Stimulated activated CD4-positive, alpha-beta T cell treated with anti-CD3 and anti-CD28 coated beads, Interleukin-4, amount 100 ng/mL, for 48 hours (primary cell): ENCODE measurements at regions not wholly inside any gene's neighbourhood (a gene's known extent, or its start where the extent isn't known, plus 50 kb on each side); places are given as distances from the start of the nearest gene placed in this dataset.
"Not testable (repeated sequence)": the region's sequence is repeated elsewhere in the genome, so short reads cannot be mapped to it uniquely, and the experiment has no call there.

Experiments used
- DNase-seq, 2 donors: peaks; one replicate each; pipeline ENCODE4 v3.0.0-alpha.2; 2020; ENCODE audit warnings: low read depth in 2 of 2

- DNase-seq, result no peak
These were observed 90.9 kb upstream of the MDM1 start for GRCh38 chr12:68422956-68423574.

DNA sequence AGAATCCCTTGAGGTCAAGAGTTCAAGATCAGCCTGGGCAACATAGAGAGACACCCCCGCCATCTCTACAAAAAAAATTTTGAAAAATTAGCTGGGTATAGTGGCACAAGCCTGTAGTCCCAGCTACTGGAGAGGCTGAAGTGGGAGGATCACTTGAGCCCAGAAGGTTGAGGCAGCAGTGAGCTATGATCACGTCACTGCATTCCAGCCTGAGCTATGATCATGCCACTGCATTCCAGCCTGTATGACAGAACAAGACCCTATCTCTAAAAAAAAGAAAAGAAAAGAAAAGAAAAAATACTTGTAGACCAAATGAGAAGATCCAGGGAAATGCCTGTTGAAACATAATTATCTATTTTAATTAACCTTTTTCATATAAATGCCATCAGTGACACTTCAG lies 93.8 kb upstream of the MDM1 start:
- no peak for DNase-seq

DNA sequence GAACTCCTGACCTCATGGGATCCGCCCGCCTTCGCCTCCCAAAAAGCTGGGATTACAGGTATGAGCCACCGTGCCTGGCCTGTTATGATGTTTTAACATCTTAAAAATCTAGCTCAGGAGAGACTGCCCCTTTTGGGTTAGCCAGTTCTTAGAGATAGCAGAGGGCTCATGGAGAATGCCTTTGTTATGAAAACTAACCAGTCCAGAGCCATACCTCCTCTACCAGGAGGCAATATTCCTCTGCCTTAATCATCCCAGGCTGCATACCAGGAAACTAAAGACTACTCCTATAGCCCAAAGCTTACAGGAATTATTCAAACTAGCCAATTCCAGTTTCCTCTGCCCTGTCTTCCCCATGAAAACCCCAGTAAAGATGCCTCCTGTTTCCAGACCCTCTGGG lies 96.0 kb upstream of the MDM1 start:
- no peak for DNase-seq

- DNase-seq, result no peak
These were observed 96.8 kb upstream of the MDM1 start for GRCh38 chr12:68428724-68429501.

DNA sequence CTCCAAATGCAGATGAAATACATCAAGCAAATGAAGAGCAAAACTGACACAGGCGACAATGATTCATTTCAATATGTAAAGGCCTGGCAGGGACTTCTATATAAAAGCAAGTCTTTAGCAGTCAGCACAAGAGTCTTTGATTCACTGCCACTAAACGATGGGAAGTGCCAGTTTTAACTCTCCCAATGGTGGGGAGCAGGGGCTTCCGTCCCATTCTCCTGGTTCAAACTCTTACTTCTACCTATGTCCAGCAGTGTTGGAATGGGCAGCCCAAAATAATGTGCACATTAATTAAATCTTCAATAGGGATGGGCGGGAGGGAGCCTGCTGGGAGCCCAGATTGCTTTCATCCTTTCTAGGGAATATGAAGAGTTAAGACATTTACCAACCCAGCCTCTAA lies 97.5 kb upstream of the MDM1 start:
- no peak for DNase-seq

DNA sequence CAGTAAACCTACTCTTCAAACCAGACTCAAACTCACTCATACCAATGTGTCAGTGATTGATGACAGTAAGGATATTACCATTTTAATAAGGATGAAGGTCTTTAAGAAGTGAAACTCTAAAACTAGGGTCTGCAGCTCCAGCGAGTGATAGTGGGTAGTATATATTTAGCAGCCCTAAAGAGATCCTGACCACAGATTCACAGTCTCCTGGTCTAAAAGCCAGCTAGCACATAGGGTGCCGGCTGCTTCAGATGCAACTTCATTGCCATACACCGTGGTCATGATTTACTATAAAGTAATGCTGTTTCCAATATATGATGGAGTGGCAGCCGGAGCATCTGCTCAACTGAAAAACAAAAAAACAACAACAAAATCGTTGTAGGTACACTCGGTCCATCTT lies 99.6 kb upstream of the MDM1 start:
- no peak for DNase-seq

GRCh38 chr12:68432622-68433021 lies 100.5 kb upstream of the MDM1 start:
- no peak for DNase-seq

GRCh38 chr12:68434391-68435298 lies 102.5 kb upstream of the MDM1 start:
- DNase-seq, result no peak

DNA sequence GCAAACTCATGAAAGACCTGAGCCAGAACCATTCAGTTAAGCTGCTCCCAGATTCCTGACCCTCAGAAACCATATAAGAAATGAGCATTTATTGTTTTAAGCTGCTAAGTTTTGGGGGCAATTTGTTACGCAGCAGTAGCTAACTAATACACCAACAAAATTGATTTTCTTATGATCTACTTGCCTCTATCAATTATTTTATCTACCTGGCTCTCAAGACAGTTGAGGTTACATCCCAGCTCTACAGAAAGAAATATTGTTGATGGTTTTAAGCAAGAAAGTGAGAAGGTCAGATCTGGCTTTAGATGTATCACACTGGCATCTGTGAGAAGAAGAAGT lies 103.1 kb upstream of the MDM1 start:
- no peak for DNase-seq

- DNase-seq, result no peak
These were observed 103.7 kb upstream of the MDM1 start for GRCh38 chr12:68435816-68436215.

GRCh38 chr12:68438601-68439000 lies 106.4 kb upstream of the MDM1 start:
- no peak for DNase-seq

DNA sequence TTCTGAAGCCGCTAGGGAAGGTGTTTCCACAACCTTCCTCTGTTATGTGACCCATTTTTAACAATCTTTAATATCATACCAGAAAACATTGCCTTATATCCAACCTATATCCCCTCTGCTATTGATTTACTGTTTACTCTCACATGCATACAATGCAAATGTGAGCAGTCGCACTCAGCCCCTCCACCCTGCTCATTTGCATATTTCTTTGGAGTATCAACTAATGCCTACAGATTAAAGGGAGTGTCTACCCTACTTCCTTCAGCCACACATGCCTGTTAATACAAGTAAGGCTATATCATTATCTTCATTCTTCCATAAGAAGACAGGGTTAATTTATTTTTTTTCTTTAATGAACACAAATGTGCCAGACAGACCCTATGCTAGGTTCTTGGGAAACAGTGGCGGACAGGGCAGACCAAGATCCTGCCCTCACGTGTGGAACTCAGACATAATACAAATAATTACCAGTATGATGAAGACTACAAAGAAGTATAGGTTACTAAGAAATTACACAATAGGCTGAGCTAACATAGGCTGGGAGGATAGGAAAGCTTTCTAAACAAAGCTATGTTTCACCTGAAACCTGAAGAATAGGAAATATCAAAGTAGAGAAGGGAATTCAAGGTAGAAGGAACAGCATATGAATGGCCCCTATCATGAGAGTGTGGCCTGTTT lies 107.3 kb upstream of the MDM1 start:
- no peak for DNase-seq

- no peak for DNase-seq
These were observed 108.0 kb upstream of the MDM1 start for GRCh38 chr12:68440068-68440581.

GRCh38 chr12:68441167-68441566 lies 109.0 kb upstream of the MDM1 start:
- no peak for DNase-seq

DNA sequence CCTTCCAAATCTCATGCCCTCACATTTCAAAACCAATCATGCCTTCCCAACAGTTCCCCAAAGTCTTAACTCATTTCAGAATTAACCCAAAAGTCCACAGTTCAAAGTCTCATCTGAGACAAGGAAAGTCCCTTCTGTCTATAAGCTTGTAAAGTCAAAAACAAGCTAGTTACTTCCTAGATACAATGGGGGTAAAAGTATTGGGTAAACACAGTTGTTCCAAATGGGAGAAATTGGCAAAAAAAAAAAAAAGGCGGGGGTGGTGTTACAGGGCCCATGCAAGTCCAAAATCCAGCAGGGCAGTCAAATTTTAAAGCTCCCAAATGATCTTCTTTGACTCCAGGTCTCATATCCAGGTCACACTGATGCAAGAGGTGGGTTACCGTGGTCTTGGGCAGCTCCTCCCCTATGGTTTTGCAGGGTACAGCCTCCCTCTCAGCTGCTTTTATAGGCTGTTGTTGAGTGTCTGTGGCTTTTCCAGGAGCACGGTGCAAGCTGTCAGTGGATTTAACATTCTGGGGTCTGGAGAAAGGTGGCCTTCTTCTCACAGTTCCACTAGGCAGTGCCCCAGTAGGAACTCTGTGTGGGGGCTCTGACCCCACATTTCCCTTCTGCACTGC lies 110.3 kb upstream of the MDM1 start:
- DNase-seq, result not testable (repeated sequence)

DNA sequence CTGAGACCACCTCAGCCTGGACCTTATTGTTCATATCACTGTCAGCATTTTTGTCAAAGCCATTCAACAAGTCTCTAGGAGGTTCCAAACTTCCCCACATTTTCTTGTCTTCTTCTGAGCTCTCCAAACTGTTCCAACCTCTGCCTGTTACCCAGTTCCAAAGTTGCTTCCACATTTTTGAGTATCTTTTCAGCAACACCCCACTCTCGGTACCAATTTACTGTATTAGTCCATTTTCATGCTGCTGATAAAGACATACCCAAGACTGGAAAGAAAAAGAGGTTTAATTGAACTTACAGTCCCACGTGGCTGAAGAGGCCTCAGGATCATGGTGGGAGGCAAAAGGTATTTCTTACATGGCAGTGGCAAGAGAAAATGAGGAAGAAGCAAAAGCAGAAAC lies 111.5 kb upstream of the MDM1 start:
- DNase-seq, result not testable (repeated sequence)

GRCh38 chr12:68445824-68446223 lies 113.7 kb upstream of the MDM1 start:
- no peak for DNase-seq

- DNase-seq, result no peak
These were observed 114.2 kb upstream of the MDM1 start for GRCh38 chr12:68446384-68446783.

DNA sequence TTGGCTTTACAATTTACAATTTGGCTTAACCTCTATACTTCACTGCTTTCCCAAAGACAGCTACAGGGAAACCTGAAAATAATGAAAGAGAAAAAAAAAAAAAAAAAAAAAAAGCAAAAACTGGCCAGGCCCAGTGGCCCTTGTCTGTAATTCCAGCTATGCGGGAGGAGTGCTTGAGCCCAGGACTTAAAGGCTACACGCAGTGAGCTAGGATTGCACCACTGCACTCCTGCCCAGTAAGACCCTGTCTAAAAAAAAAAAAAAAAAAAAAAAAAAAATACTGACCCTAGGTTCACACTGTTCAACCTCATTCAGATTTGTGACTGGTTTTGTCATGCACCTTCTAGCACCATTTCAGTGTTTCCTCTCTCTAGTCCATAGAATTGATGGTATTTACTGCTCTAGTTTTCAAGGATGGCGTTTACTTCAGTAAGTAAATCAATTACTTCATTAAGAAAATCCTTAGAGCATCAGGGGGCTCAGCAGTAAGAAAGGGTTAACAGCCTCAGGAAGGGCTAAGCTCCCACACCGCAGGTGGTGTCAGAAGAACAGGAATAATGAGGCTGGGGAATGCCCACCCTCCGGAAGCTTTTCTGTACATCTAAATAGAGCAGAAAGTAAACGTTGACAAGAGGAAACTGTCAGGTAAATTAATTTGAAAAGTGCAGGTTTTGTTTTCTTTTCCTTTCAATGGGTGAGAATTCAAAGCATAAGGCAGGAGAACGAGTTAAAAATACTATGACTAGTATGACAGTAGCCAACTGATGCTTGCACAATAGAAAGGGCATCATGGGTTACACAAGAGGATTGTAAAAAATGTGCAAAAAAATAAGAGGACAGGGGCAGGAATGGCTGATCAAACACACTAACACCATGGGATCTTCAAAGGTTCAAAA lies 115.0 kb upstream of the MDM1 start:
- no peak for DNase-seq

- DNase-seq, result no peak
These were observed 115.7 kb upstream of the MDM1 start for GRCh38 chr12:68447797-68448260.
